Activated naive CD4-positive, alpha-beta T cell treated with anti-CD3 and anti-CD28 coated beads, Interleukin-2, amount 50 U/mL, for 16 hours (primary cell): ENCODE measurements at regions not wholly inside any gene's neighbourhood (a gene's known extent, or its start where the extent isn't known, plus 50 kb on each side); places are given as distances from the start of the nearest gene placed in this dataset.

ENCODE experiments used
- DNase-seq: peaks from one replicate; pipeline ENCODE4 v3.0.0-alpha.2; 2020

DNA sequence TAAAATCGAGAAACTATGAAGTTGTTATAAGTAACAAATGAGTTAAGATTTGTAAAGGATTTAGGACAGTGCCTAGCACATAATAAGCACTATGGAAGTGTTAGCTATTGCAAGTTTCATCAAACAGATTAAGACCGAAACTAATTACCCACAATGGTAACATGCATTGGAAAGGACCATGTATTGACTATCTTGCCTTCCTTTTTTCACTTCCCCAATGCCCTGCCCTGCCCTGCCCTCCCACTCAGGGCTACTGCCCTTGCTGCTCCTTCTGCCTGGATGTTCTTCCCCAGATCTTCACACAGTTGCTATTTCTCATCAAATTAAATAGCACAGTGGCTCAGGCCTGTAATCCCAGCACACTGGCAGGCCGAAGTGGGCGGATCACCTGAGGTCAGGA lies 202.1 kb upstream of the PSMD7 start:
- DNase-seq = no peak

DNA sequence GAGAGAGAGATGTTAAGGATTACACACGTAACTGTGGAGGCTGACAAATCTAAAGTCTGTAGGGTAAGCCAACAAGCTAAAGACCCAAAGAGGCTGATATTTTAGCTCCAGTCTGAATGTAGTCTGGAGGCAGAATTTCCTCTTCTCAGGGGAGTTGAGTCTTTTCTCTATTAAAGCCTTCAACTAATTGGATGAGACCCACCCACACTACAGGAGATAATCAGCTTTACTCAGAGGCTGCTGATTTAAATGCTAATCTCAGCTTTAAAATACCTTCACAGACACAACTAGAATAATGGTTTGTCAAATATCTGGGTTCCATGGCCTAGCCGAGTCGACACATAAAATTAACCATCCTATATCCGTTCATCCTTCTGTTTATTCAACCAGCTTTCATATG lies 204.3 kb upstream of the PSMD7 start:
- DNase-seq = no peak

DNA sequence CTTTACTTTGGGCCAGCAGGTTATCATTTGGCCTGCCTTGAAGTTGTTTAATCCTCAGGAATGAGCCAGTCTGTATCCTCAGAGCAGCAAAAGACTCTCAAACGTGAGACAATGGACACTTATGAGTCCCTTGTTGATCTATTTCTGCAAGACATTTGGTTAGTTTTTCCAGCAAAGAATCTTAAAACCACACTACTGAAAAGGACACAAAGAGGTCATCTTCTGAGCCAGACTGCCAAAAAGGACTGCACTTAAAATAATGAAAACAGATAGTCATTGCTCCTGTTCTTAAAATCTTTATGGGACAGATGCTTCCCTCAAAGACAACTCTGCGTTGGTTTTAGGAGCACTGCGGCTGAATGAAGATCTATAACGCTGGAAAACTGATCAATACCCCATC lies 205.7 kb upstream of the PSMD7 start:
- DNase-seq = no peak

GRCh38 chr16:74083541-74083940 lies 213.1 kb upstream of the PSMD7 start:
- no peak for DNase-seq

GRCh38 chr16:74080311-74080710 lies 216.3 kb upstream of the PSMD7 start:
- no peak for DNase-seq

- DNase-seq = no peak
Observed at GRCh38 chr16:74079232-74079586, 217.4 kb upstream of the PSMD7 start.

DNA sequence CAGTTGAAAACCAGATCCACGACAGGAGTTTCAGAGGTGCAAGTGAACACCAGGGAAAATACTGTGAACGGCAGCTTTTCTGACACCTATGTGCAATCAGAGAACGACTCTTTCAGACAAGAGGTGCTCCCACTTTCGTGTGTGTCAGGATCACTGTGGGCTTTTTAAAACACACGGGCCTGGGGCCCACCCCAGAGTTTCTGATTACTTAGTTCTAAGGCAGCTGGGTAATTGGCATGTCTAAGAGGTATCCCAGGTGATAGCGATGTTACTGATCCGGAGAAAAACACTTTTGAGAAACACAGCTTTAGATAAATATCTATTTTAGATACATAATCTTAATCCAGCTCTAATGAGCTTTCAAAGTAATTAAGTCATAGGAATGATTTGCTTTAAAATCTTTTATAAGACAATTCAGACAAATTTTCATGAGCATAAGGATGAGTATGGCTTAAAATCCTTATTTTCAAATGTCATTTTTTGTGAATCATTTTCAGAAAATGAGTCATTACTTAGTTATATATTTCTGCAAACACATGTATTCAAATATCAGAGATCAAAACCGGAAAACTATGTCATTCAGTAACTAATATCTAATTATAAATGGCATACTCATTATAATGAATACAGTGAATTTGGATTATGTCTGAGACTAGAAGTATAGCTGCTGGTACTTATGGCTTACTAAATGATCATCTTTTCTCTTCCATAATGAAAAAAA lies 217.9 kb upstream of the PSMD7 start:
- DNase-seq = no peak

- no peak for DNase-seq
Observed at GRCh38 chr16:74076568-74076967, 220.0 kb upstream of the PSMD7 start.

- DNase-seq = no peak
Observed at GRCh38 chr16:74075393-74075792, 221.2 kb upstream of the PSMD7 start.

- DNase-seq = no peak
Observed at GRCh38 chr16:74073456-74073855, 223.2 kb upstream of the PSMD7 start.

DNA sequence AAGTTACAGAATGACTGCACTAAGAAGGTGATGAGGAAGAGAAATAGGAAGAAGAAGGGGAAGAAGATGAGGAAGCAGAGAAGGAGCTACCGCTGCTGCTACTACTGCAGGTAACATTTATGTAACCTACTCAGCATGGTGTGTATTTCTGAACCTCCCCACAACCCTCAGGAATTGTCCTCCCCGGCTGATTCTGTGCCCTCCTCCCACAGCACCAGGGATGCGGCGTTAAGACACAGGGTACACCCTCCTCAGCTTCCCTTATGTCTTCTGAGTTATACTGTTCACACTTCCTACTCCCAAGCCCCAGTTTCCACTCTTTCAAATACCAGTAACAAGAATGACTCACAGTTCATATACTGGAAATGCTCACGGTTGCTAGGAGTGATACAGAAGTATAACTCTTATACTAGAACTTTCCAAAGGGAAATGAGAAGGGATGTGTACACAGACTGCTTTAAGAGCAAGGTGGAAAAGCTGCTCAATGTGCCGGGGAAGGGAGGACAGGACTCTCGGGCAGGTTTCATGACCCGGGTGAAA lies 224.5 kb upstream of the PSMD7 start:
- no peak for DNase-seq

DNA sequence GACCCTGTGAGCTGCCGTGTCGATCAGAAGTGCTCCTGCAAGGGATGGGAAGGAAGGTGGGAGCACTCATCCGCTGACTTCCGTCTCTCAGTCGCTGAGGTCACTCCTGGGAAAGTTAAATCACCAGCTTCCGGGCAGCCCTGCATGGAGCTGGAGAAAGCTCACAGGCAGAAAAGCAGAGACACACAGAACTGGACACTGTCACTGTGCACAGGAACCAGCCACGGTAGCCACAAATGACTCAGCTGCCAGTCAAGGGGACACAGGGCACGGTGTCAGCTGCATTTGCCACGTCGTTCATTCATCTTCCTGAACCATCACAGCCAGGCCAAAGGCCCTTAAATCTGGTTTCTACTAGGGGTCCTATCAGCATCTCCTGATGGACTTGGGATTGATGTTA lies 226.4 kb upstream of the PSMD7 start:
- no peak for DNase-seq

- DNase-seq = no peak
Observed at GRCh38 chr16:74064120-74064735, 232.4 kb upstream of the PSMD7 start.

DNA sequence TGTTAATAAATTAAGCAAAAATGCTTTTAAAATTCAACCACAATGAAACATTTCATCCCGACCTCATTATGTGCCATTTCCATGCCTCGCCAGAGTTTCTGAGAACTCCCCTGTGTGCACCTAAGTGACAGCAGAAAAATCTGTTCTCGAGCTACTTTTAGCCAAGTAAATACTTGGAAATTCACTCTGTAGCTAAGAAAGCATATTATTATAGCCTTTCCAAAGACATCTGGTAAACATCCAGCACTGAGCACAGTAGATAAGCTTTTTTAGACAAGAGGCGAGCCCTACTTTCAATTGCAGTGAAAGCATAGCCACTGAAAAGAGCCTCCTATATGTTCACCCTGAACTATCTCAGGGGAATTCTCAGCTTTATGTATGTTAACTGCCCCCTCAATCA lies 242.8 kb upstream of the PSMD7 start:
- DNase-seq = no peak

DNA sequence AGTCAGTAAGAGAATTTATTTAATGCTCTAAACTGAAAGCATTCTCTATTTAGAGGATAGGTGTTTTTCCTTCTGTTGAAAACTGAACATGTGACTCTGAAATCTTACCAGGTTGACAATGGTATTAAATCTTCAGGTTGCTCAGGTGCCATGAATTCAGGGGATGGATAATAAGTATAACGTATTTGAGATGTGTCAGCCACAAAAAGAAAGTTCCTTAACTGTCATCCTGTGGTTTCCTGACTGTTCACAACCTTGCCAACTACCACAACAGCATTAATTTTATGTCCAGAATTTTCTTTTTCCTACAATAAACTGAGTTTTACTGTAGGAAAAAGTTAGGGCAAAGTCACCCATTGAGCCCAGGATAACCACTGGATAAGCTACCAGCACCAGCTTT lies 243.3 kb upstream of the PSMD7 start:
- DNase-seq = no peak

GRCh38 chr16:74052016-74052415 lies 244.6 kb upstream of the PSMD7 start:
- DNase-seq = no peak

- no peak for DNase-seq
Observed at GRCh38 chr16:74049027-74049426, 247.6 kb upstream of the PSMD7 start.

DNA sequence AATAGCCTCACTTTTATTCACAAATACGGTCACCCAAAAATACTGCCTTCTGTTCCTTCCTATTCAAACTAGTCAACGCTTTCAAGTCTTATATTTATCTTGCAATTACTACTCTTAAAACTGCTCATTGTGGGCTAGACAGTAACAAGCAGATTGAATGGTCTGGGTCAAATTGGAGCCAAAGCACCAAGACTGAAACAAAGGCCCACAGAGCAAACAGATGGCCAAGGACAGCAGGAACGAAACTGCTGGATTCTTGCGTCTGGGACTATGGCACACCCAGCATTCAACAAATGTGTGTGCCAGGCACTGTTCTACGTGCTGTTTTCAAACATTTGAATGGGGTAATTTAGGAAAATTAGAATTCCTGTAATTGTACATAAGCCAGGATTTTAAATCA lies 250.1 kb upstream of the PSMD7 start:
- DNase-seq = no peak

DNA sequence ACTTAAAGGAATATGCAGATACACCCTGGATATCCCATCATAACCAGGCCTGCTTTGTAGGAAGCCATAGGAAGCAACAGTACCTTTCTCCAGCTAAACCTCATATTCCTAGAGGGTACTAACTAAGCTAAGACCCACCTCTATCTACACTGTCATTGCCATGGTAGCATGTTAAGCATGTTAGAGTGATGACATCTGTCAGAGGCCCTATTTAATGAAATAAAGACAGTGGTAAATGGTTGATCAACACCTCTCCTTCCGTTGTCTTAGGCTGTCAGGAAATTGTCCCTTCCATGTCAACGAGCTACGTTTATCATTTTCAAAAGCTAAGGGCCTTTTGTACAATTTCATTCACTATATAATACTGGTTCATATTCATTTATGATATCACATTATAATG lies 251.1 kb upstream of the PSMD7 start:
- DNase-seq = no peak

- no peak for DNase-seq
Observed at GRCh38 chr16:74035816-74036215, 260.8 kb upstream of the PSMD7 start.

- no peak for DNase-seq
Observed at GRCh38 chr16:74034862-74035261, 261.8 kb upstream of the PSMD7 start.

- DNase-seq = no peak
Observed at GRCh38 chr16:74034200-74034599, 262.4 kb upstream of the PSMD7 start.

DNA sequence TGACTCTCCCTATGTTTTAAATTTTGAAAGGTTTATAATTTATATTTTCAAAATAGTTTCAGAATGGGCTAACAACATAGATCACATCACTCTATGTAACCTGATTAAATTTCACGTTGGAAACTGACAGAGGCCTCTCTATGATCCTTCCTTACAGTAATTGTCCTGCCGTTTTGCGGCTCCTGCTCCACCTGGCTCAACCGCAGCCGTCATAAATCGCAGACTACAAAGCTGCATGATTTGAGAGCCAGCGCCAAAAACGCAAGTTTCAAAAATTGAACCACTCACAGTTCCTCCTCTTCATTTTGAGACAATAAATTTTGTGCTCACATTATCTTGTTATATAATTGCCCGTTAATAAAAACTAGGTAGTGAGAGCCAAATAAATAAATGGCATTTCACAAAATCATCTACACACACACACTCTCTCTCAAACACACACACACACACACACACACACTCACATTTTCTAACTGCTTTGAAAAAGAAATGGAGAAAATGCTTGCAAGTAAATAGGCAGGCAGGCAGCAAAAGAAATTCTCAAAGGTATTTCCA lies 263.1 kb upstream of the PSMD7 start:
- no peak for DNase-seq

DNA sequence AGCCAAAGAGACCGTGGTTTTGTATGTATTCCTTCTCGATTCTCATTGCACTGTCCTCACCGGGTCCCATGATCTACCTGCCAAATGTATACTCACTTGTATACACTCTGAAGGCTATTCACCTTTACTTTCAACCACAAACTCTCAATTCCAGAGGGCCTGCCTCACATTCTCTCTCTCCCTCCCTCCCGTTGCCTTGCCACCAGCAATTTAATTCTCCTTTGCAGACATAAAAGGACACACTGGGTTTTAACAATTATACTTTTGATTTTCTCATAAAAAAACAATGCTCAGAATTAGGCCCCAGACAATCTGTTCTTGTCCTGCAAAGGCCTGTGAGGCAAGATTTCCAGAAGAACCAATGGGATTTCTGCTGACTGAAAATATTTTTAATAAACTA lies 265.1 kb upstream of the PSMD7 start:
- DNase-seq = no peak
